Central memory CD8-positive, alpha-beta T cell (primary cell): ENCODE measurements at regions not wholly inside any gene's neighbourhood (a gene's known extent, or its start where the extent isn't known, plus 50 kb on each side); places are given as distances from the start of the nearest gene placed in this dataset.
"Not testable (repeated sequence)": the region's sequence is repeated elsewhere in the genome, so short reads cannot be mapped to it uniquely, and the experiment has no call there.

Source experiments
- ATAC-seq: fragments of 150-1000 bp; cut with Tn5 transposase; replicated peaks from 2 replicates; pipeline ENCODE4 v1.10.0; 2022; ENCODE audit warnings: mild to moderate bottlenecking, moderate FRiP score, moderate number of reproducible peaks; ENCODE audit not compliant: poor library complexity, severe bottlenecking; ENCODE audit errors: extremely low read depth
- DNase-seq, 2 donors: peaks; one replicate each; pipeline ENCODE4 v3.0.0; 2021; ENCODE audit warnings: low spot score in 2 of 2
- H3K27ac Mint-ChIP-seq: one replicate; pipeline ENCODE4 v1.8.0; 2022; ENCODE audit warnings: low read depth, mild to moderate bottlenecking, moderate library complexity, mixed read lengths
- H3K27me3 Mint-ChIP-seq: one replicate; pipeline ENCODE4 v1.8.0; 2022; ENCODE audit warnings: mixed read lengths
- H3K36me3 Mint-ChIP-seq: one replicate; pipeline ENCODE4 v1.8.0; 2022; ENCODE audit warnings: mild to moderate bottlenecking, moderate library complexity, mixed read lengths; ENCODE audit not compliant: insufficient read depth
- H3K4me1 Mint-ChIP-seq: one replicate; pipeline ENCODE4 v1.8.0; 2022; ENCODE audit warnings: mixed read lengths
- H3K4me3 Mint-ChIP-seq: one replicate; pipeline ENCODE4 v1.8.0; 2022; ENCODE audit warnings: mild to moderate bottlenecking, moderate library complexity, mixed read lengths
- H3K9me3 Mint-ChIP-seq: one replicate; pipeline ENCODE4 v1.8.0; 2022; ENCODE audit warnings: mixed read lengths

GRCh38 chr11:42873800-42874405 is 437.9 kb upstream of the API5 start:
- not testable (repeated sequence) for ATAC-seq, H3K36me3 Mint-ChIP-seq, H3K27me3 Mint-ChIP-seq, H3K4me3 Mint-ChIP-seq, H3K27ac Mint-ChIP-seq, DNase-seq, H3K4me1 Mint-ChIP-seq
- H3K9me3 Mint-ChIP-seq, result peaks cover 11% of the 10 kb centered on the region

- H3K27me3 Mint-ChIP-seq, H3K4me1 Mint-ChIP-seq, H3K9me3 Mint-ChIP-seq, DNase-seq, H3K27ac Mint-ChIP-seq, H3K4me3 Mint-ChIP-seq, ATAC-seq, H3K36me3 Mint-ChIP-seq: not testable (repeated sequence)
These were observed 430.5 kb upstream of the API5 start for GRCh38 chr11:42881335-42881734.

GRCh38 chr11:42890773-42891172 is 421.0 kb upstream of the API5 start:
- H3K9me3 Mint-ChIP-seq, result peaks cover 20% of the 10 kb centered on the region

GRCh38 chr11:42901084-42901483 is 410.7 kb upstream of the API5 start:
- Mint-ChIP-seq H3K4me3 (no peak overlapping the region), H3K27me3 (no peaks in the 10 kb centered on the region), H3K9me3 (peaks cover 11% of the 10 kb centered on the region), H3K27ac (no peak overlapping the region), H3K36me3 (no peaks in the 10 kb centered on the region), H3K4me1 (no peaks in the 10 kb centered on the region)
- ATAC-seq (no peak), DNase-seq (no peak)

More at GRCh38 chr11:42890773-42891172, 421.0 kb upstream of the API5 start:
- no peak overlapping the region for H3K4me3 Mint-ChIP-seq
- H3K27me3 Mint-ChIP-seq, result no peaks in the 10 kb centered on the region
- no peaks in the 10 kb centered on the region for H3K4me1 Mint-ChIP-seq
- no peak overlapping the region for H3K27ac Mint-ChIP-seq
- ATAC-seq (no peak), DNase-seq (no peak)
- no peaks in the 10 kb centered on the region for H3K36me3 Mint-ChIP-seq

- Mint-ChIP-seq H3K4me3 (no peak overlapping the region), H3K27me3 (no peaks in the 10 kb centered on the region), H3K9me3 (peaks cover 13% of the 10 kb centered on the region), H3K36me3 (no peaks in the 10 kb centered on the region), H3K27ac (no peak overlapping the region), H3K4me1 (no peaks in the 10 kb centered on the region)
- ATAC-seq (no peak), DNase-seq (no peak)
These were observed 405.6 kb upstream of the API5 start for GRCh38 chr11:42906226-42906625.

GRCh38 chr11:42913731-42914130 is 398.1 kb upstream of the API5 start:
- no peak for ATAC-seq
- no peaks in the 10 kb centered on the region for H3K4me1 Mint-ChIP-seq
- H3K27me3 Mint-ChIP-seq, result no peaks in the 10 kb centered on the region
- no peak for DNase-seq
- H3K4me3 Mint-ChIP-seq, result no peak overlapping the region
- no peak overlapping the region for H3K27ac Mint-ChIP-seq
- H3K9me3 Mint-ChIP-seq, result peaks cover 25% of the 10 kb centered on the region
- no peaks in the 10 kb centered on the region for H3K36me3 Mint-ChIP-seq

GRCh38 chr11:42923651-42924050 is 388.1 kb upstream of the API5 start:
- Mint-ChIP-seq H3K4me3 (no peak overlapping the region), H3K27ac (no peak overlapping the region), H3K9me3 (peaks cover 20% of the 10 kb centered on the region), H3K4me1 (no peaks in the 10 kb centered on the region), H3K27me3 (no peaks in the 10 kb centered on the region), H3K36me3 (no peaks in the 10 kb centered on the region)
- DNase-seq (no peak), ATAC-seq (no peak)

GRCh38 chr11:42925916-42926315 is 385.9 kb upstream of the API5 start:
- DNase-seq (no peak), ATAC-seq (no peak)
- no peaks in the 10 kb centered on the region for H3K4me1 Mint-ChIP-seq

GRCh38 chr11:42947405-42947804 is 364.4 kb upstream of the API5 start:
- no peaks in the 10 kb centered on the region for H3K36me3 Mint-ChIP-seq
- H3K9me3 Mint-ChIP-seq, result peaks cover 6% of the 10 kb centered on the region
- no peaks in the 10 kb centered on the region for H3K27me3 Mint-ChIP-seq
- DNase-seq (no peak), ATAC-seq (no peak)
- no peaks in the 10 kb centered on the region for H3K4me1 Mint-ChIP-seq
- no peak overlapping the region for H3K27ac Mint-ChIP-seq
- no peak overlapping the region for H3K4me3 Mint-ChIP-seq

More at GRCh38 chr11:42925916-42926315, 385.9 kb upstream of the API5 start:
- Mint-ChIP-seq H3K9me3 (peaks cover 21% of the 10 kb centered on the region), H3K36me3 (no peaks in the 10 kb centered on the region), H3K4me3 (no peak overlapping the region), H3K27me3 (no peaks in the 10 kb centered on the region), H3K27ac (no peak overlapping the region)

- H3K4me1 Mint-ChIP-seq, H3K27me3 Mint-ChIP-seq, ATAC-seq, H3K9me3 Mint-ChIP-seq, H3K36me3 Mint-ChIP-seq, H3K4me3 Mint-ChIP-seq, DNase-seq, H3K27ac Mint-ChIP-seq: not testable (repeated sequence)
These were observed 361.9 kb upstream of the API5 start for GRCh38 chr11:42949738-42950376.

- no peaks in the 10 kb centered on the region for H3K36me3 Mint-ChIP-seq
- no peak overlapping the region for H3K27ac Mint-ChIP-seq
- H3K9me3 Mint-ChIP-seq, result peaks cover 6% of the 10 kb centered on the region
- H3K27me3 Mint-ChIP-seq, result no peaks in the 10 kb centered on the region
- DNase-seq, result no peak
- no peak for ATAC-seq
- H3K4me1 Mint-ChIP-seq, result no peaks in the 10 kb centered on the region
- no peak overlapping the region for H3K4me3 Mint-ChIP-seq
These were observed 360.5 kb upstream of the API5 start for GRCh38 chr11:42951266-42951665.

GRCh38 chr11:42957831-42958230 is 354.0 kb upstream of the API5 start:
- ATAC-seq, result no peak
- Mint-ChIP-seq H3K9me3 (peaks cover 7% of the 10 kb centered on the region), H3K4me3 (no peak overlapping the region), H3K36me3 (no peaks in the 10 kb centered on the region), H3K27me3 (no peaks in the 10 kb centered on the region), H3K27ac (no peak overlapping the region), H3K4me1 (no peaks in the 10 kb centered on the region)
- DNase-seq, result no peak

GRCh38 chr11:42958635-42959034 is 353.2 kb upstream of the API5 start:
- Mint-ChIP-seq H3K27ac (no peak overlapping the region), H3K36me3 (no peaks in the 10 kb centered on the region), H3K27me3 (no peaks in the 10 kb centered on the region), H3K4me3 (no peak overlapping the region), H3K9me3 (peaks cover 12% of the 10 kb centered on the region), H3K4me1 (no peaks in the 10 kb centered on the region)
- no peak for ATAC-seq
- no peak for DNase-seq
